SK-MEL-5 (cell line): ENCODE measurements at regions not wholly inside any gene's neighbourhood (a gene's known extent, or its start where the extent isn't known, plus 50 kb on each side); places are given as distances from the start of the nearest gene placed in this dataset.
A peak's percentile ranks its signal among the peaks of the same experiment; 100 is the strongest.

Experiments used
- DNase-seq: peaks from one replicate; pipeline ENCODE4 v3.0.0-alpha.2; 2016; ENCODE audit warnings: low read depth, low spot score
- in situ Hi-C: cut with HindIII; loops from 2 replicates; pipeline ENCODE4 v1.10.0; 2016; ENCODE audit warnings: low sequenced_read_pairs, high pct_unique_total_duplicates, low pct_unique_long_range_greater_than_20kb

DNA sequence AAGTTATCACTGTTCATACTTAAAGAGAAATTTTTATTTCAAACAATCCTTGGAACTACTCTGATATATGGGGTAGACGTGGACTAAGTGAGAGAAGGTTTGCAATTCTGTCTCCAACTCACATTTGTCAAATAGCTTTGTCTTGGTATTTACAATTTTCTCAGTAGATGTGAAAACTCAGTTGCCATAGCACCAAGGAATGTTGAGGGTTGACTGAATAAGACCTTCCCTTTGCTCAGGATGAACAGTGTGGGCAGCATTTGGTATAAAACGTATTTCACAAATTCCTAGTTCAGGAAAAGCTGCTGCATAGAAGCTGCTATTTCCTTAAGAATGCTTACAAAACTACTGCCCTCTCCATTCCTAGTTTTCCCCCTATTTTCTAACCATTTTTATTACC, 399.5 kb downstream of the NKX6-1 start:
- no peak for DNase-seq
- in situ Hi-C loops: no loop called here

DNA sequence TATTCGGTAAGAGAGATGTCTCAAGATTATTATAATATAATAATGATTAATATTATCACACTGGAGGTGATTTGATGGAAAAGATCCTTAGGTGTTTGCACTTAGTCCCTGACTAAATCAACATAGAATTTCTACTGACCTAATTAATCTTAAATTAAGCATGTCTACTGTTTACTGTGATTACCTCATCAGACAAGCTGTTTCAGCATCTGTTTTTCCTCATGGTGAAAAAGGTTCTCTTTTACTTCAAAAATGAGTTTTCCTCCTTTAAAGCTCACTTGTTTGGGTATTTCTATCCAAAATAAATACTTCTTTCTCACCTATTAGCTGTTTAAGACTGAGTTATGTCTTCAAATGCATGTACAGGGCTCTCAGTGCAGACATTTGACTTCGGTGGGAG, 407.8 kb downstream of the NKX6-1 start:
- DNase-seq: no peak

DNA sequence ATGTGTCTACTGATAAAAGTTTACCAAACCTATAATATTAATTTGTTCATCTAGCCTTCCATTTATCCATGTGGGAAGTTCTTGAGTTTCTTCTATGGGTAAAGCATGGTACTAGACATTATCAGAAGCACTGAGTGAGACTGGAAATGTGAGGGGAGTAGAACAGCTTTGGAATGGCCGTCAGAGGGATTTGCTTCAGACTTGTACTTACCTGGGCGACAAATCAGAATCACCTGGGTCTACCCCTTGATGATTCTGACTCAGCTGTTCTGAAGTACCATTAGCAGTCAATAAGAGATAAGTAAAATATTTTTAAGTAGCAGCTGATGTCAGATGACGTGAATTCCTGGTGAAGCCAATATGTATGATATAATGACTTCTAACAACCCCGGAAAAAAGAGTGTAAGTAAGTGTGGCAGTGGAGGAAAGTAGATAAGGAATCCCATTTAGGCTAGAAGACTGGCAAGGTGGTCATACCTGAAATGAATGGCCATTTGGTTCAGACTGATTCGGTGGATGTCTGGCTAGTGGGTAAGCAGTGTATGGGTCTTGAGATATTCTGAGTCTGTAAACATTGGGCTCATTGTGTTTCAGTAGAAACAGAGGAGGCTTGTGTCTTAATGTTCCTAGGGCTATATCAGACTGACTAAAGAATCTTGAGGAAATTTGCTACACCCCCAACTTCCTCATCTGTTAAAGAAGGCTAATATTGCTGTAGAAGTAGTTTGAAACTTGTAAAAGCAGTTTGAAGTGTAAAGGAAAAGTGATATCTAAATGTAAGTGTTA, 409.2 kb downstream of the NKX6-1 start:
- in situ Hi-C loops: no loop called here
- peak; percentile 70 for DNase-seq

More for the DNA sequence above, 407.8 kb downstream of the NKX6-1 start:
- in situ Hi-C loops: no loop called here

DNA sequence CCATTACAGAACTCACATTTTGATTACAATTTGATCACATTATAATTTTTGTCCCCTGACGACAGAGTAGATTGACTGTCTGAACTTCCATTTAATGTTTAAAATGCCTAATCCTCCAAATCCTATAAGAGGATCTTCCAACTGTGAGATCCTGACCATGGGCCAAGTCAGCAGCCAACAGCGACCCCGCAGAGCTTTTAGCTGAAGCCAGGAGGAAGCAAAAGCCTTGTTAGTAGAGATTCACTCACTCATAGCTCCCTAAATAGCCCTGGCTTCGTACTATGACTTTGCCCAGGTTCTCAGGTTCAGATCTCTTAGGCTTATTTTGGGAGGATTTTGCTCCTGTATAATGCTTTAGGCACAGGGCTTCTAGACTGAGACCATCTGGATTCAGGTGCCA, 413.1 kb downstream of the NKX6-1 start:
- no peak for DNase-seq
- in situ Hi-C loops: no loop called here

DNA sequence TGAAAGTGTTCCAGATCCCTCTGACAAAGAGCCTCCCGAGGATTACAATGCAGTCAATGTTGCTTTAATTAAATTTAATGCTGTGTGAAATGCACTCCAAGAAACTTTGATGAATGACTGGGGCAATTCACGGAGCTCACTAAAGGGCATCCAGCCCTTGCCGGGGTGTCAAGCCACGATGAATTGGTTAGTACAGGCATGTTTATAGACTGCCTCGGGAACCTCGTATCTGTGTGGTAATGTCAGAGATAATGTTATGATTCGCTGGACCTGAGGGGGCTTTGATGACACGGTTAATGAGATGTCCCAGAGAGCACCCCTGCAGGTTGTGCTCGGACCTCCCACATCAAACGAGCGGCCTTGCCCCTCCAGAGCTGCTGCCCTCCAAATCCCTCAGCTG, 428.8 kb downstream of the NKX6-1 start:
- no peak for DNase-seq
- in situ Hi-C loops: no loop called here

DNA sequence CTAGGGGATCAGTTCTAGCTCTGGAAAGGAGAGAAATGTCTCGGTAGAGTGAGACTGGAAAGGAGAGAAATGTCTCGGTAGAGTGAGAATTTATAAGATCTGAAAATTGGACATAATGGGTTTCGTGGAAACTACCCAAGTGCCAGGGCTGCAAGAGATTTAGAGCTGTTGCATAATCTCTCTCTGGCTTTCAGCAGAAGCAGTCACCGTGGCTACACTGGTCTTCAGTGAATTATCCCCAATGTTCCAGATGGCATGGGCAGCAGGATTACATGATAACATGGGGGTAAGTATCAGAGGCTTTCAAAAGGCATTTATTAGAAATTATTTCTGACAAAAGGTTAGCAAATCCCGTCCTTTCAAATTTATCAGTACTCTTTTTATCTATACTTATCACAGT, 435.5 kb downstream of the NKX6-1 start:
- DNase-seq: no peak
- in situ Hi-C loops: no loop called here

DNA sequence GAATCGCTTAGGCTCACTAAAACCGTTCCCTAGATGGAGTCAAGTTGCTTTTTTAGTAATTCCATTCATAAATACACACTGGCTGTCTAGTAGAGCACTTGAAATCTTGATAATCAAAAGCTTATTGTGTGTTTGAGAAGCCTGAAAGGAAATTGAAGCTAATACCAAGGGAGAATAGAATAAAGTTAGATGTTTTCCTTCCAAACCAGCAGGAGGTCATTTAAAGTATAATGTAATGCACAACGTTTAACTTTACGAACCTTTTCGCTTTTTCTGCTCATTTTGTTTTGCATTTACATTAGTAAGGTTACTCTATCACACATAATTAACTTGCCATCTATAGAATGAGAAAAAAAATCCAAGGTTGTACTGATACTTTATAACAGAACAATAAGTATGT, 440.9 kb downstream of the NKX6-1 start:
- peak; percentile 11 for DNase-seq
- in situ Hi-C loops: no loop called here

DNA sequence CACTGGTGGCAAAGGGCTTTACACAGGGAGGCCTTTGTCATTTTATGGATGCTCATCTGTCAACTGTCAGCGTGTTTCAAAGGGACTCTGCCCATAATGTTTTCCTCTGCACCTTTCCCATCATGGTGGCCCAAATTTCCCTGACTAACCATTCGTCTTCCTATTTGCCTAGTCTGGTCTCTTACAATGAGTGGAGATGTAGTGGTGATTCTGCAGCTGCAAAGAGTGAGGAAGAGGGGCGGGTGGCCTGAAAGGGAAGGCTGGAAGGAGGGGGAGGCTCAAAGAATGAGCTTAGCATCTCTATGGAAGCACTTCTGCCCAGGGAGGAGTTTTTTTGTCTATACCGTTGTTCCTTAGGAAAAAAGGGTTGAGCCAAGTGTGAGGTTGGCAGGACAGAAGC, 447.5 kb downstream of the NKX6-1 start:
- DNase-seq: no peak
- in situ Hi-C loops: no loop called here

DNA sequence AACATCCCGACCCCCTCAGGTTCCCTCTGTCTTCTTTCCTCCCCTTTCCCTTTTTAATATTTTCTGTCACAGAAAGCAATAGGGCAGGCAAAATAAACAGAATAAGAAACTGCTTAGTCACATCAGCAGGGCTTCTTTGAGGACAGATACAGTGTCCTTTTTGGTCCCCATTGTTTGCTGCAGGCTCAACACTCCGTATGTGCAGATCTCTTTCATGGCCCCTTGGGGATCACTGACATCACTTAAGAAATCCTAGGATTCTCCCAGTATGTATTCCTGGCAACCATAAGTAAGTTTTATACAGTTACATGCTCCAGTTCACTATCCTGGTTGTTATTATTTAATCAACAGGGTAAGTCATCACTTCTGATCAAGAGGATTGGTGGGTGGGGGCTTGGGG, 448.0 kb downstream of the NKX6-1 start:
- DNase-seq: no peak
- in situ Hi-C loops: no loop called here

DNA sequence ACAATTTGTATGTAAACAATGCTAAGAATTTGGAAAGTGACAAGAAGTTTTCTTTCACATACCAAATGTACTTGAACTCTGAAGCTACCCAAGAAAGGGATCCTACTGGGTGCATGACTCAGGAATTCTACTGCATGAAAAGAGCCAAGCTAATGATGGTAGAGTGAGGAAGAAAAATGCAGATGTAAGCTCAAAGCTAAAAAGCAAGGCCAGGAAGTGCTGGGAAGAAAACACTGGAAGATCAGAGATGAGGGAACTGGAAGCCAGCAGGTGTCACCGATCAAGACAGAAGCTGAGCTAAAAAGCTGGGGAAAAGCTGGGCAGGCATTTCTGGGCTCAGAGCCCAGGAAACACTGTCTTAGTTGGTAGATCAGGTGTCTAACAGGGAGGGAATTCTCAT, 449.1 kb downstream of the NKX6-1 start:
- DNase-seq: no peak
- in situ Hi-C loops: no loop called here

DNA sequence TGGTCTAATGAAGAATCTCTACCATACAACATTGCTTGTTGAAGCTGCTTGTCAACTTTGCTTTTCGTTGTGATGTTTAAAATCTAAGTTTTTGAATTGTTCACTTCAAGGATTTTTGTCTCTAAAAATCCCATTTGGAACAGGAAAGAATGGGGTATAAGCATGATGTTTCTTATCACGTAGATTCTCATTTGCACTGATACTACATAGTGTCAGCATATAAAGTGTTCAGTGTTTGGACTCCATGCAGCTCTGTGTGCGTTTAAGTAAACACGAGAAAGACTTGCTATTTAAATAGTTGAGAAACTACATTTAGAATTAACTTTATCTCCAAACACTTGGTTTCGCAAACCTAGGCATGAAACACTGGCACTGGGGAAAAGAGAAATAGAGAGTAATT, 452.5 kb downstream of the NKX6-1 start:
- in situ Hi-C loops: no loop called here
- DNase-seq: no peak

DNA sequence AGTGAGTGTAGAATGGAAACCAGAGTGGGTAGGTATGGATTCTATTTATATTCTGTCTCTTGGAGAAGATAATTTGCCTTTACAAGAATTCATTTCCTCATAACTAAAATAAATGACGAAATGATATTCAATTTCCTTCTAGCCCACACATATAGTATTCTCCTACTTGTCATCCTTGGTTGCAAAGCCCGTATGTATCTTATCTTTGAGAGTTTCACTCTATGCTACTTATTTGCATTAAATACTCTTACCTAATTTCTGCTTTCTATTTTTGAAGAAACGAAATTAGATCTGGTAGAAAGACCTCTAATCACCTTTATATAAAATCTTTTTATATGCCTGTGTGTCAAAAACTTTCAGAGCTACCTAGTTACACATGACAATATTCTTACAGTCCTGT, 457.7 kb downstream of the NKX6-1 start:
- no peak for DNase-seq
- in situ Hi-C loops: no loop called here

DNA sequence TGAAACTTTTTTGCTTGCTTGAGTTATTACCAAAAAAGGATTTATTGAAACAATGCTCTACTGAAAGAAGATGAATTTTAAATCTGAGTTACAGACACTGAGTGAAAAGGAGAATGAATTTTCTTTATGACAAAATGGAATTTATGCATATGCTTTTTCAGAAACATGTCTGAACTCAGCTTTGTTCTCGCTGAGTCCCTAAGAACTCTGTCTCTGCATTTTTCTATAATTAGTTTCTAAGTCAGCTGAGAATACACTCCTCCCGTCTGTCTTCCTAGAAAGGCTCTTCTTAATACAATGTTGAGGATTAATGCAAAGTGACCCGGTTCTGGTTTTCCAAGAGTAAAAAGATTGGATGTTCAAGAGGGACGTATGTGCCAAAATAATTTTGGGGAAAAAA, 463.5 kb downstream of the NKX6-1 start:
- in situ Hi-C loops: no loop called here
- DNase-seq: no peak

DNA sequence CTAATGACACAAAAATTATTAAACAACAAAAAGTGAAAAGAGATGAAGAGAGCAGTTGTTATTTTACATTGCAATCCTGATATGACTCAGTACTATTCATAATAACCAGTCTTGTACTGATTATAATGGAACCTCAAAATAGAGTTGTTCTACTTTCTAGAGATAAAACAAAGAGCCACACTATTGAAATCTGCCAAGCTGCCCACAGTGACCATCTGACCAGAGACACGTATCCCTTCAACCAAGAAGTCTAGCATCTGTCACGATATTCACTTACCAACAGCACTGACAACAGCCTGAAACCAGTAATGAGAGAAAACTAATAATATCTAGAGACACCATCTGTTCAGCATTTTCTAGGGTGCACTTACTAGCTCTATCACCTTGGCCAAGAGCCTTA, 466.7 kb downstream of the NKX6-1 start:
- DNase-seq: peak; percentile 23
- in situ Hi-C loops: no loop called here

DNA sequence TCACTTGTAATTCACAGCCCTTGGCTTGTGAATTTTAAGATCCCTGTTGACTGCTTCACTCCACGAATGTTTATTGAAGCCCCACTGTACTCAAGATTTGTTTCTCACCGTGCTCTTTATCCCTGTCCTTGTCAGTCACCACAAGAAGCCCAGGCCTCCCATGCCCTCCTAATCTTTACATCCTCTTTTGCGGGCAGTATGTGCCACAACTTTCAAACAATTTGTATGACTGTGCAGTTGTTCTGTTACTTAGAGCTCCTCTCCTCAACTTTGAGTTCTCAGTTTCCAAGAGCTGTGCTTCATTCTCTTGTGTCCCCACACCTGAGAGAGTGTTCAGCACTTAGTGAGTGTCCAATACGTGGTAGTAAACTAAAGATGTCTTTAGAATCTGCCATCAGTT, 467.7 kb downstream of the NKX6-1 start:
- no peak for DNase-seq
- in situ Hi-C loops: no loop called here

DNA sequence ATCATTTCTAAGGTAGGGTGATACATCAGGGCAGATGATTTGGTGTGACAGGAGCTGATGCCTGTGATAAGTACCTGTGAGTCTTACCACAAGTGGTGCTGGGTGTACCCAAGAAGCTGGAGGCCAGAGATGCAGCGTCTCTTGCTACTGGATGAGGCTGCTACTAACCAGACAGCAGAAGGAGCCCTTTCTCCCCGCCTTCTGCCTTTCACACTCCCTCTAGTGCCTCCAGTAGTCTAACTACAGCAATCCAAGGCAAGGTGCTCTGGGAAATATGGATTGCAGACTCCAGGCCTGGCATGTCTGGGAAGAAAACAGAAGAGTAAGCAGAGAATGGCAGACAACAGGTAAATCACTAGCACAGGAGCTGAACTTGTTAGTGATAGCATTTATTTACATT, 470.8 kb downstream of the NKX6-1 start:
- peak; percentile 33 for DNase-seq
- in situ Hi-C loops: no loop called here

DNA sequence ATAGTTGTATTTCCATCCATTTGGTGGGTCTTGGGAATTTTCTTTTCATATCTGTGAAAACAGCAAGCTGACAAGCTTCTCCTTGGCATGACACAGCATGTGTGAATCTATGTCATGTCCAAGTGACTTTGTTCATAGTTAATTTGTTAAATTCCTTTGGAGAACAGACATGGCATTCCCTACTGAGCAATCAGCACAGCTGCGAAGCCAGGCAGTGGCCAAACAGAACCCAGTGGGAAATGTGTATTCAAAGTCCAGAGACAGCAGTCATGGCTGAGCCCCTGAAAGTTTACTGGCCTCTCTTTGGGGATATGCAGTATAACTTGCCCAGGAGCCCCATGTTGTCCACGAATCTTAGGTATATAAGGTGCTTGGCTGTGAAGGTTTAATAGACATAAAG, 474.7 kb downstream of the NKX6-1 start:
- no peak for DNase-seq
- in situ Hi-C loops: no loop called here

DNA sequence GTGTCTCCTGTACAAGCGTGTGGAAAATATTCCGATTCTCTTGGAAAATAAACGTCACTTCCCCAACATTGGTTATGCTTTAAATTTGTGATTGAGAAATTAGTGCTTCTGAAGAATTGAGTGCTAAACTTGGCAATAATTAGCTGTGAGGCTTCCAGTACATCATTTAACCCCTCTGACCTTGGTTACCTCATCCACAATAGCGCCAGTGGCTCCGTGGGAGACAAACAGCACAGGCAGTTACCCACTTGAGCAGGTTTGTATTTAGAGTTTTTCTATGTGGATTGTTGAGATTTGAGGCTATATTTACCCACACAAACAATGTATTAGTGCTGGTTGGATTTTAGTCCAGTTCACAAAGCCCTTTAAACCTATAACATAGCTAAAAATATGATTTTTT, 476.5 kb downstream of the NKX6-1 start:
- DNase-seq: no peak

DNA sequence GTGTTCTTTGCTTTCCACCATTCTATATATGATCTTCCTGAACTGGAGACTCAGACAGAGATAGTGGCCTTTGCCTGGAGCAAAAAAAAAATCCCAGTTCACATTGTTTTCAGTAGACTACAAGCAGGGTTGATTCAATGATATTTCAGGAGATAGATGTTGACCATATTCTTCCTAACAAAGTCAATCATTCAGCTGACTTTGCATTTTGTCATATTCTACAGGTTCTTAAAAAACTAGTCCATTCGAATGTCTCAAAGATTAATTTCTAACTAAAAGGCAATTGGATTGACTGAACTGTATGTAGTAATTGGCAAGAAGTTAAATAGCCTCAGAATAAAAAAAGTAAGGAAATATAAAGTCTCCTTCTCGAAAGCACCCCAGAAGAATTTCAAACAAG, 479.5 kb downstream of the NKX6-1 start:
- DNase-seq: no peak
- in situ Hi-C loops: no loop called here

More for the DNA sequence above, 476.5 kb downstream of the NKX6-1 start:
- in situ Hi-C loops: no loop called here

DNA sequence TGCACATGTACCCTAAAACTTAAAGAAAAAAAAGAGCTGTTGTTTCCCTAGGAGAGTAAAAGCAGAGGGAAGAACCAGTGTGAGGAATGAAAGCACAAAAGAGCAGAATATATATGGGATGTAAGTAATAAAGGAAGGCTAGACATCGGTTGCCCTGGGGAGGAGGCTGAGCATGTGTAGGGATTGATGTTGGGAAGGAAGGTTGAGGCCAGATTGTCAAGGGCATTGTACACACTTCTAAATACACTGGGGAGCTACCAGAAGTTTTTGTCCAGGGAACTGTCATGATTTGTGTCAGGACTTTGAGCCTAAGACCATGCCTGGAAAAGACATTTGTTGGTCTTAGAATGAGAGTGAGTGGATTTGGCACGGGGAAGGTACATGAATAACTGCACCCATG, 467.1 kb downstream of the GPAT3 start:
- no peak for DNase-seq
- in situ Hi-C loops: no loop called here
